Epithelial cell of proximal tubule (primary cell): ENCODE measurements at regions not wholly inside any gene's neighbourhood (a gene's known extent, or its start where the extent isn't known, plus 50 kb on each side); places are given as distances from the start of the nearest gene placed in this dataset.

ENCODE experiments used
- DNase-seq: peaks from one replicate; pipeline ENCODE4 v3.0.0-alpha.2; 2011; ENCODE audit warnings: low read depth
- H3K4me3 ChIP-seq: 2 replicates; pipeline ENCODE4 v1.5.1; 2011; ENCODE audit warnings: low read depth, mild to moderate bottlenecking, low read length
- TF ChIP-seq, protein P1 (sequence below): conservative IDR thresholded peaks from 2 replicates; pipeline ENCODE4 v1.5.1; 2012; ENCODE audit warnings: low read depth, mild to moderate bottlenecking, low read length

DNA sequence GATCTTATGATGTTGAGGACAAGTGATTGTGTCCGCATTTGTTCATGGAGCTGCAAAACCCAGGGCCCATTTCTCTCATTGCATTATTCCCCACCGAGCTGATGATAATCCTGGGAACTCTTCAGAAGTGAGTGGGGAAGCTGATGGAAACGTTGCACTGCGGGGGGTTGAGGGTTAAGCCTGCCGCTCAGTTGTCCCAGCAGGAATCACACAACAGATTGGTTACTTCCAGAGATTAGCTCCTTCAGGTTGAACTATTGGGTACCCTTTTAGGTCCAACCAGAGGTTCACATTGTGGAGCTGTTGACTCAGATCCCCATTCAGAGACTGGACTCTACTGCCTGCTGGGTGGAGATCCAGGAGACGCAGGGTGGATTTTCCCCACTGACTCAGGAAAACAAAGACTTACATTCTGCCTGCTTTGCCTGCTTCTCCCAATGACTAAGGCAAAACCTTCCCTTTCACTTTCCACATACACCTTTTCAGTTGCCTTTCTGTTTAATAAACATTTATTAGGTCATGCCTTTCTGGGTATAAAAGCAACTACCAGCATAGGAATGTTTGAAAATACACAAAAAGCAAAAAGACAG, 286.4 kb downstream of the TXNL1 start:
- DNase-seq = no peak
- TF ChIP-seq, protein P1, sequence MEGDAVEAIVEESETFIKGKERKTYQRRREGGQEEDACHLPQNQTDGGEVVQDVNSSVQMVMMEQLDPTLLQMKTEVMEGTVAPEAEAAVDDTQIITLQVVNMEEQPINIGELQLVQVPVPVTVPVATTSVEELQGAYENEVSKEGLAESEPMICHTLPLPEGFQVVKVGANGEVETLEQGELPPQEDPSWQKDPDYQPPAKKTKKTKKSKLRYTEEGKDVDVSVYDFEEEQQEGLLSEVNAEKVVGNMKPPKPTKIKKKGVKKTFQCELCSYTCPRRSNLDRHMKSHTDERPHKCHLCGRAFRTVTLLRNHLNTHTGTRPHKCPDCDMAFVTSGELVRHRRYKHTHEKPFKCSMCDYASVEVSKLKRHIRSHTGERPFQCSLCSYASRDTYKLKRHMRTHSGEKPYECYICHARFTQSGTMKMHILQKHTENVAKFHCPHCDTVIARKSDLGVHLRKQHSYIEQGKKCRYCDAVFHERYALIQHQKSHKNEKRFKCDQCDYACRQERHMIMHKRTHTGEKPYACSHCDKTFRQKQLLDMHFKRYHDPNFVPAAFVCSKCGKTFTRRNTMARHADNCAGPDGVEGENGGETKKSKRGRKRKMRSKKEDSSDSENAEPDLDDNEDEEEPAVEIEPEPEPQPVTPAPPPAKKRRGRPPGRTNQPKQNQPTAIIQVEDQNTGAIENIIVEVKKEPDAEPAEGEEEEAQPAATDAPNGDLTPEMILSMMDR = no peak
- no peak overlapping the region for H3K4me3 ChIP-seq

GRCh38 chr18:56337507-56337906, 300.9 kb downstream of the TXNL1 start:
- no peak for DNase-seq
- TF ChIP-seq, protein P1 = no peak
- H3K4me3 ChIP-seq = no peak overlapping the region

GRCh38 chr18:56333839-56334238, 304.6 kb downstream of the TXNL1 start:
- TF ChIP-seq, protein P1 = no peak
- no peak overlapping the region for H3K4me3 ChIP-seq
- DNase-seq = no peak

GRCh38 chr18:56333146-56333545, 305.2 kb downstream of the TXNL1 start:
- H3K4me3 ChIP-seq = no peak overlapping the region
- TF ChIP-seq, protein P1 = no peak
- no peak for DNase-seq

- TF ChIP-seq, protein P1 = no peak
- DNase-seq = no peak
- no peak overlapping the region for H3K4me3 ChIP-seq
These were observed 306.0 kb downstream of the TXNL1 start for GRCh38 chr18:56332371-56332770.

DNA sequence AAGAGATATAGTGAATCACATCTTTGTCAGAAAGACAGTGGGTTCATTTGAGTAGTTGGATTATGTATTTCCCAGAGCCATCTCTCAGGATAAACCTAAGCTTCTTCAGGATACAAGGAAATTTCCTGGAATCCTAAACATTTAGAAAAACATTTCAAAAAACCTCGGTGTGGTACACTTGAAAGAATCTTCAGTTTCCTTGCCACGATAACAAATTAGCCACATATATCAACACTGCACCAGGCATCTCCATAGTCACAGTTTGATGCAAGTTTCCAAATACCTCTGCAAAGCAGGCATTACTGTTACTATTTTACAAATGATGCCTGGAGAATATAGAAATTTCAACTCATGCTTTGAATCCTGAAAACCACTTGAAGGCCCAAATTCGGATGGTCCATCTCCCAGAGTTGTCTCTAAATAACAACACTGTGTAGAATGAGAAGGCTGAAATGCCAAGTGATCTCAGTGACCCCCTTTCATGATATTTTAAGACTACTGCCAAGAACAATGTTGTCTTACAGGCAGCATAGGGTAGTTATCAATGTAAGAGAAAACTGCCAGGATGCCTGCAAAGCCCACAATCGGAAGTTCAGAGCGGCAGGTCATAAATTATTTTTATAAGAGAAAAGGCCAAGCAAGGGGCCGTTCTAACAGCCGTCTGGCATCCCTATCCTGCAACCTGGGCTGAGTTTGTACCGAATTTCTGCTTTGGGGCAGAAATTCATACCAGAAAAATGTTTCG, 307.9 kb downstream of the TXNL1 start:
- DNase-seq = no peak
- H3K4me3 ChIP-seq = no peak overlapping the region
- TF ChIP-seq, protein P1 = no peak

- TF ChIP-seq, protein P1 = no peak
- no peak for DNase-seq
- no peak overlapping the region for H3K4me3 ChIP-seq
These were observed 308.9 kb downstream of the TXNL1 start for GRCh38 chr18:56329536-56329935.
